Skeletal muscle satellite cell (primary cell): ENCODE measurements at regions not wholly inside any gene's neighbourhood (a gene's known extent, or its start where the extent isn't known, plus 50 kb on each side); places are given as distances from the start of the nearest gene placed in this dataset.

Experiments used
- H3K27me3 ChIP-seq: 2 replicates; pipeline ENCODE4 v1.7.0; 2013; ENCODE audit warnings: low read length; ENCODE audit not compliant: control insufficient read depth, insufficient read depth
- H3K36me3 ChIP-seq: 2 replicates; pipeline ENCODE4 v1.7.0; 2013; ENCODE audit warnings: mild to moderate bottlenecking, control low read depth, low read length; ENCODE audit not compliant: insufficient read depth
- H3K4me1 ChIP-seq: 2 replicates; pipeline ENCODE4 v1.7.0; 2013; ENCODE audit warnings: low read length; ENCODE audit not compliant: control insufficient read depth, insufficient read depth
- H3K4me2 ChIP-seq: 2 replicates; pipeline ENCODE4 v1.7.0; 2013; ENCODE audit warnings: mild to moderate bottlenecking, low read length
- H3K4me3 ChIP-seq: 2 replicates; pipeline ENCODE4 v1.7.0; 2013; ENCODE audit warnings: low read length
- H3K9ac ChIP-seq: 2 replicates; pipeline ENCODE4 v1.7.0; 2013; ENCODE audit warnings: mild to moderate bottlenecking, low read depth, low read length, moderate library complexity
- H3K9me3 ChIP-seq: replicated peaks from 2 replicates; pipeline ENCODE4 v1.7.0; 2013; ENCODE audit warnings: mild to moderate bottlenecking, control low read depth, low read length

DNA sequence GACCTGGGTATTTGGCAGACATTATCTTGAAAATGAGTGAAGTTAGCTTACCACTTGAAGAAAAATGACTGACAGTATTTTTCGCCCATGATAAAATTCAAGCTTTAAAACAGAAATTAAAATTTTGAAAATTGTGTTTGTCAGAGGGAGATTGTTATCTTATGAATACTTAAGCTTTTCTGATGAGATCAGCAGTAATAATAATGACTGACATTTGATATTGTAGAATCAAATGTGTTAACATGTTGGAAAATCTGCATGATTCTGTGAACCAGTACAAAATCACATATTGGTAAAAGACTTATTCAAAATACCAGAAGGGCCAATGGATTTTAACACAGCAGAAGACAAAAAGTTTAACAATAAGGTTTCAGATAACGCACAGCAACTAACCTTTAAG is 94.0 kb downstream of the MSX2 start:
- H3K4me3 ChIP-seq: no peak overlapping the region

DNA sequence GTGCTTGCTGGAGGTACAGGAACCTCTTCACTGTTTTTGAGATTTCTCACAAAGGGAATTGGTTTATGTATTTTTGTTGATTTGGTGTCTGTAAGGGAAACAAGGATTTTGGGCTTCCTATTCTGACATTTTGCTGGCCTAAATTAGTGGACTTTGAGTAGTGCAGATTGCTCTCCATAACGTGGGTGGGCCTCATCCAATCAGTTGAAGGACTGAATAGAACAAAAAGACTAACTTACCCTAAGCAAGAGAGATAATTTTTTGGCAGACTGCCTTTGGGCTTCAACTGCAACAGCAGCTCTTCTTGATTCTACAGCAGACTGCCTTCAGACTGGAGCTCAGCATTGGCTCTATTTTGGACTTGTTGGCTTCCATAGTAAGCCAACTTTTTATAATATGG is 93.2 kb downstream of the MSX2 start:
- H3K36me3 ChIP-seq: no peaks in the 10 kb centered on the region
- no peak overlapping the region for H3K4me2 ChIP-seq
- H3K9me3 ChIP-seq: no peaks in the 10 kb centered on the region
- no peaks in the 10 kb centered on the region for H3K4me1 ChIP-seq
- no peak overlapping the region for H3K9ac ChIP-seq
- no peak overlapping the region for H3K4me3 ChIP-seq
- H3K27me3 ChIP-seq: no peaks in the 10 kb centered on the region

More for the DNA sequence above, 94.0 kb downstream of the MSX2 start:
- Histone ChIP-seq H3K36me3 (no peaks in the 10 kb centered on the region), H3K4me1 (no peaks in the 10 kb centered on the region), H3K4me2 (no peak overlapping the region), H3K9ac (no peak overlapping the region), H3K9me3 (no peaks in the 10 kb centered on the region), H3K27me3 (no peaks in the 10 kb centered on the region)

DNA sequence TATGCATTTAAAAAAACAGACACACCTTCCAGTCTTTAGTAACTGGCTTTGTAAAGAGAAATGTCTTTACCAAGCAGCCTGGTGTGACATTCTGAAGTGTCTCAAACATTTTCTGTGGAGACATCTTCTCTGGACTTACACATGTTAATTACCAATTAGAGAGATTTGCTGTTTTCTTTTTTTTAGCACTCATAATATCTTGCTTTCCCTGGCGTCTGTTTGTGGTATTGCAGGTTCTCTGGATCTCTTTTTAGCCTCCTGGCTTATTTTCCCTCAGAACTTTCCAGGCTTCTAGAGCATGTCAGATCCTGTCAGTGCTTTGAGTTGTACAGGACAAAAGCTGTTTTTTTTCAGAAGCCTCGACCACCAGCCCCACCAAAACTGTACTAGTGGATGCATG is 92.5 kb downstream of the MSX2 start:
- H3K27me3 ChIP-seq: no peaks in the 10 kb centered on the region
- H3K9ac ChIP-seq: no peak overlapping the region
- H3K36me3 ChIP-seq: no peaks in the 10 kb centered on the region
- no peaks in the 10 kb centered on the region for H3K4me1 ChIP-seq
- H3K4me3 ChIP-seq: no peak overlapping the region
- no peak overlapping the region for H3K4me2 ChIP-seq
- no peaks in the 10 kb centered on the region for H3K9me3 ChIP-seq

DNA sequence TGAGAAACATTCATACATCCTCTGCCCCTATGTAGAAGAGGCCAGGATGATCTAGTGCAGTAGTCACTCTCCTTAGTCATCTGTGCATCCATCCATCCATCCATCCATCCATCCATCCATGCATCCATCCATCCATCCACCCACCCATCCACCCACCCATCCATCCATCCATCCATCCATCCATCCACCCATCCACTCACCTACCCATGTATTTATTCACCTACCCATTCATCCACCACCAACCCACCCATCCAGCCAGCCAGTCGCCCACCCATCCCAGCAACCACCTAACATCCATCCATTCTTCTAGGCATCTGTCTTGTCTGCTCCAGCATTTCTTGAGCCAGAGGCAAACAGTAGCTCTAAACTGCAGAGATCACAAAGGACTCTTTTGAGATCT is 87.1 kb downstream of the MSX2 start:
- H3K9ac ChIP-seq: no peak overlapping the region
- no peaks in the 10 kb centered on the region for H3K9me3 ChIP-seq
- no peak overlapping the region for H3K4me3 ChIP-seq
- H3K36me3 ChIP-seq: no peaks in the 10 kb centered on the region
- no peaks in the 10 kb centered on the region for H3K4me1 ChIP-seq
- no peak overlapping the region for H3K4me2 ChIP-seq
- H3K27me3 ChIP-seq: no peaks in the 10 kb centered on the region

DNA sequence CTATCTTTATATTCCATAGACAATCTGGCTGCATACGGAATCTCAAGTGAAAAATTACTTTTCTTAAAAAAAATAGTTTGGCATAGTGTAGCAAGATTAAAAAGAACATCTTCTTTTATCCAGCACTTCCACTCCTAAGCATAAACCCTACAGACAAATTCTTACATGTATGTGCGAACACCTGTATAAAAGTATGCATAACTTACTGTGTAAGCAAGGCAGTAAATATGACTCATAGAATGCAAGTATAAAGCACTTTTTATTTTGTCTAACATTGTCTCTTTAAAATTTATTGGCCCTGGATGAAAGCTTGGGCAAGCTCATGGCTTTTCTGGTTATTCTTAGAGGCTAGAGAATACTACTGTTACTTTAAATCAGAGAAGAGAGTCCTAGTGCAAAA is 86.4 kb downstream of the MSX2 start:
- no peak overlapping the region for H3K4me2 ChIP-seq
- H3K4me3 ChIP-seq: no peak overlapping the region
- no peaks in the 10 kb centered on the region for H3K9me3 ChIP-seq
- H3K4me1 ChIP-seq: no peaks in the 10 kb centered on the region
- no peaks in the 10 kb centered on the region for H3K27me3 ChIP-seq
- H3K36me3 ChIP-seq: no peaks in the 10 kb centered on the region
- no peak overlapping the region for H3K9ac ChIP-seq

DNA sequence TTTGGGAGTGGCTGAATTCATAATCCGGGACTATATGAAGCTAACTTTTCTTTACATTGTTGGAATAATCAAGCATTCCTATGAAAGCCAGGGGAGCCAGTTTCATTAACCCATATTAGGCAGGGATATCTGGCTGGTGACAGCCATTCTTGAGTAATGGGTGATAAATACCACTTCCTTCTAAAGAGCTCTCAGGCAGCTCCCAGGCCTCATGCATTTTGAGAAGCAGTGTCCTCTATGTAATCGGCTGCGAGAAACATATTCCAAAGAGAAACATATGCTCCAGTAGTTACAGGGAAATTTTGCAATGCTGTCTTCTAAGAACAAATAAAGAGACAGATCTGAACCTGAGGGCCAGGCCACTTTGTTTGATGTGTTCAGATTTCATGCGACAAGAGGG is 83.1 kb downstream of the MSX2 start:
- Histone ChIP-seq H3K4me3 (no peak overlapping the region), H3K9me3 (no peaks in the 10 kb centered on the region), H3K4me1 (no peaks in the 10 kb centered on the region), H3K9ac (no peak overlapping the region), H3K4me2 (no peak overlapping the region), H3K36me3 (no peaks in the 10 kb centered on the region), H3K27me3 (no peaks in the 10 kb centered on the region)

- Histone ChIP-seq H3K4me1 (no peaks in the 10 kb centered on the region), H3K27me3 (no peaks in the 10 kb centered on the region), H3K4me3 (no peak overlapping the region), H3K9ac (no peak overlapping the region), H3K4me2 (no peak overlapping the region), H3K36me3 (no peaks in the 10 kb centered on the region), H3K9me3 (no peaks in the 10 kb centered on the region)
These were observed 82.3 kb downstream of the MSX2 start for GRCh38 chr5:174806729-174807128.

DNA sequence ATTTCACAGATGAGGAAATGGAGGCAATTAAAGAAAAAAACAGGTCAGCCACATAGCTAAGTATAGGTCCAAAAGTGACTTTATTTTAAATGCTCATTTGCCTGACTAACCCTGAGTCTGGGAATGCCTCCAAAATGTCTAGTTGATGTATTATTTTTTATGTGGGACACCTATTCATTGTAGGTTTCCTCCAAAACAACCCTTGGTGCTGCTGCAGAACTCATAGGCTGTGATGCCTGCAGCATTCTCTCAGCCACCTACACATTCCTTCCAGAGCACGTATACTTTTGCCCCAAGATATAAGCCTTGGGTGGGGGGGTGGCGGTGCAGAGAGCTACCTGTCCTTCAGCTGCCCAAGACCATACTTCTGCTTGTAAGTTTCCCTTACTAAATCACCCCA is 77.4 kb downstream of the MSX2 start:
- Histone ChIP-seq H3K4me3 (no peak overlapping the region), H3K27me3 (no peaks in the 10 kb centered on the region), H3K4me1 (peaks cover 13% of the 10 kb centered on the region), H3K36me3 (no peaks in the 10 kb centered on the region), H3K9me3 (peaks cover 6% of the 10 kb centered on the region), H3K4me2 (no peak overlapping the region), H3K9ac (no peak overlapping the region)

GRCh38 chr5:174800435-174800834 is 76.1 kb downstream of the MSX2 start:
- Histone ChIP-seq H3K4me1 (peaks cover 13% of the 10 kb centered on the region), H3K4me2 (no peak overlapping the region), H3K36me3 (no peaks in the 10 kb centered on the region), H3K9ac (no peak overlapping the region), H3K9me3 (peaks cover 6% of the 10 kb centered on the region), H3K27me3 (no peaks in the 10 kb centered on the region), H3K4me3 (no peak overlapping the region)

GRCh38 chr5:174799121-174799520 is 74.7 kb downstream of the MSX2 start:
- peaks cover 6% of the 10 kb centered on the region for H3K9me3 ChIP-seq
- no peaks in the 10 kb centered on the region for H3K27me3 ChIP-seq
- H3K9ac ChIP-seq: no peak overlapping the region
- H3K4me1 ChIP-seq: peaks cover 13% of the 10 kb centered on the region
- no peak overlapping the region for H3K4me3 ChIP-seq
- H3K36me3 ChIP-seq: no peaks in the 10 kb centered on the region
- no peak overlapping the region for H3K4me2 ChIP-seq

DNA sequence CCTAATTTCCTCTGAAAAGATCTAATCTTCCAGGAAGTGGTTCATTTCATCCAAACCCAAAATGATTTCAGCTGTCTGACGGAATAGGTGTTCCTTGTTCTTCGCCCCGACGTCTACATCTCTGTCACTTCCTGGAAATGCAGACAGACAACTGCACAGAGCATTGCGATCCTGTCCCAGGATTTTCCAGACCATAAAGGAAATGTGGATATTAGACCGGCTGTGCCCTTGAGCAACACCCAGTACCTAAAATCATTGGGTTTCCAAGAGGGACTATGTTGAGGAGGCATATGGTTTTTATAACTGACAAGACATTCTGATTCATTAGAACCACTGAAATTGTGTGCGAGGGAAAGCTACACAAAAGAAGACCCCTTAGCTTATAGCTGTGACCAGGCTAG is 74.2 kb downstream of the MSX2 start:
- Histone ChIP-seq H3K9me3 (peaks cover 6% of the 10 kb centered on the region), H3K36me3 (no peaks in the 10 kb centered on the region), H3K4me3 (no peak overlapping the region), H3K9ac (no peak overlapping the region), H3K27me3 (no peaks in the 10 kb centered on the region), H3K4me2 (no peak overlapping the region), H3K4me1 (peaks cover 14% of the 10 kb centered on the region)

- Histone ChIP-seq H3K4me2 (no peak overlapping the region), H3K9ac (no peak overlapping the region), H3K27me3 (no peaks in the 10 kb centered on the region), H3K4me3 (no peak overlapping the region), H3K36me3 (no peaks in the 10 kb centered on the region), H3K4me1 (peaks cover 17% of the 10 kb centered on the region), H3K9me3 (peaks cover 6% of the 10 kb centered on the region)
These were observed 72.4 kb downstream of the MSX2 start for GRCh38 chr5:174796711-174797192.
